Panc1 (cell line): ENCODE measurements at regions not wholly inside any gene's neighbourhood (a gene's known extent, or its start where the extent isn't known, plus 50 kb on each side); places are given as distances from the start of the nearest gene placed in this dataset.

ENCODE experiments used
- CTCF ChIP-seq: fragments of 450-650 bp; IDR thresholded peaks from 2 replicates; pipeline ENCODE4 v1.5.1; 2017; ENCODE audit warnings: mild to moderate bottlenecking
- POLR2AphosphoS5 ChIP-seq: IDR thresholded peaks from 2 replicates; pipeline ENCODE4 v1.6.1; 2012; ENCODE audit warnings: mild to moderate bottlenecking, low read depth, low read length, moderate library complexity
- REST ChIP-seq, 2 experiments: IDR thresholded peaks; 2 replicates each; pipeline ENCODE4 v1.6.1; 2011 to 2012; ENCODE audit warnings: low read depth in 2 of 2, control low read depth in 1 of 2, low read length in 1 of 2, mild to moderate bottlenecking in 1 of 2, moderate library complexity in 1 of 2; ENCODE audit not compliant: insufficient read depth in 1 of 2

- TF ChIP-seq CTCF = no peak
- no peak for TF ChIP-seq POLR2AphosphoS5
- no peak for TF ChIP-seq REST (IDR thresholded peaks at IDR 0.05; ENCODE audit: insufficient read depth in 1 of 2, low read depth in 2 of 2, low read length in 1 of 2)
Measured at GRCh38 chr6:90658497-90658896, 71.6 kb upstream of the MAP3K7 start.
